GM06990 (cell line): ENCODE measurements at regions not wholly inside any gene's neighbourhood (a gene's known extent, or its start where the extent isn't known, plus 50 kb on each side); places are given as distances from the start of the nearest gene placed in this dataset.

Experiments
- DNase-seq: peaks from one replicate; pipeline ENCODE4 v3.0.0-alpha.2; 2011; ENCODE audit not compliant: insufficient read length; ENCODE audit errors: extremely low read depth
- H3K27me3 ChIP-seq: replicated peaks from 2 replicates; pipeline ENCODE4 v1.6.0; 2011; ENCODE audit warnings: low read length; ENCODE audit not compliant: control insufficient read depth, insufficient read depth
- H3K36me3 ChIP-seq: 2 replicates; pipeline ENCODE4 v1.5.1; 2011; ENCODE audit warnings: low read length; ENCODE audit not compliant: control insufficient read depth, insufficient read depth
- H3K4me3 ChIP-seq: replicated peaks from 2 replicates; pipeline ENCODE4 v1.5.1; 2011; ENCODE audit warnings: low read depth, mild to moderate bottlenecking, control low read depth, low read length
- CTCF ChIP-seq: IDR thresholded peaks from 2 replicates; pipeline ENCODE4 v1.5.1; 2011; ENCODE audit warnings: low read length, control low read depth, mild to moderate bottlenecking, inconsistent platforms; ENCODE audit not compliant: insufficient read depth, poor library complexity, severe bottlenecking

GRCh38 chr6:53216301-53216700 lies 67.7 kb upstream of the GCM1 start:
- no peak for DNase-seq
- Histone ChIP-seq H3K27me3 (no peaks in the 10 kb centered on the region; the same call in 1 of the 2 replicates), H3K36me3 (no peaks in the 10 kb centered on the region), H3K4me3 (no peak overlapping the region)
- TF ChIP-seq CTCF: no peak

GRCh38 chr6:53214172-53214571 lies 65.5 kb upstream of the GCM1 start:
- no peak for DNase-seq
- Histone ChIP-seq H3K4me3 (no peak overlapping the region), H3K36me3 (no peaks in the 10 kb centered on the region), H3K27me3 (no peaks in the 10 kb centered on the region)
- TF ChIP-seq CTCF: no peak

GRCh38 chr6:53210811-53211210 lies 62.2 kb upstream of the GCM1 start:
- Histone ChIP-seq H3K36me3 (no peaks in the 10 kb centered on the region), H3K4me3 (no peak overlapping the region), H3K27me3 (no peaks in the 10 kb centered on the region)
- DNase-seq: no peak
- no peak for TF ChIP-seq CTCF

GRCh38 chr6:53209681-53210080 lies 61.0 kb upstream of the GCM1 start:
- Histone ChIP-seq H3K36me3 (no peaks in the 10 kb centered on the region), H3K4me3 (no peak overlapping the region), H3K27me3 (no peaks in the 10 kb centered on the region)
- DNase-seq: no peak
- TF ChIP-seq CTCF: no peak

GRCh38 chr6:53205778-53206177 lies 57.1 kb upstream of the GCM1 start:
- TF ChIP-seq CTCF: no peak
- Histone ChIP-seq H3K36me3 (no peaks in the 10 kb centered on the region), H3K27me3 (no peaks in the 10 kb centered on the region), H3K4me3 (no peak overlapping the region)
- DNase-seq: no peak

GRCh38 chr6:53203483-53203882 lies 54.8 kb upstream of the GCM1 start:
- no peaks in the 10 kb centered on the region for H3K27me3 ChIP-seq
- H3K36me3 ChIP-seq: no peaks in the 10 kb centered on the region
- H3K4me3 ChIP-seq: no peak overlapping the region
- TF ChIP-seq CTCF: no peak
- no peak for DNase-seq
